SKM-1 treated with dmso at 0.1 percent for 144 hours (cell line): ENCODE measurements at regions not wholly inside any gene's neighbourhood (a gene's known extent, or its start where the extent isn't known, plus 50 kb on each side); places are given as distances from the start of the nearest gene placed in this dataset.
"Not testable (repeated sequence)": the region's sequence is repeated elsewhere in the genome, so short reads cannot be mapped to it uniquely, and the experiment has no call there.

Source experiments
- DNase-seq: peaks from one replicate; lab custom pipeline; 2025; ENCODE audit not compliant: unreplicated experiment; lab: John Stamatoyannopoulos, UW

DNA sequence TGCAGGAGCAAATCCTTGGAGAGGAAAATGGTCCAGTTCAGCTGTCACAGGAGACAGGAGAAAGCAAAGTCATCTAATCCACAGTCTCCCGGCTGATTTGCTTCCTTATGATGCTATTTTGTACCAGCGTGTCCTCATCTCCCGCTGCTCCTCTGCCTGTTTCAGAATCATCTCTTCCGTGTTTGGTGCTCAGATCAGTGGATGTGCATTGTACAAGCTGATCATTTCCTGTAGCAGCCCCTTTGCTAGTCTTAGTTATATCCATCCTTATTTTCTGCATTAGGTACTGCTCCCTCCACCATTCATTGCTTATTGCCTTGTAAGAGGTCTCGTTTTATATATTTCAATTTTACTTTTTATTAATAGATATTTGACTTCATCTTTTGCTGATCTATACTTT is 219.9 kb upstream of the PRSS58 start:
- DNase-seq, result not testable (repeated sequence)

DNA sequence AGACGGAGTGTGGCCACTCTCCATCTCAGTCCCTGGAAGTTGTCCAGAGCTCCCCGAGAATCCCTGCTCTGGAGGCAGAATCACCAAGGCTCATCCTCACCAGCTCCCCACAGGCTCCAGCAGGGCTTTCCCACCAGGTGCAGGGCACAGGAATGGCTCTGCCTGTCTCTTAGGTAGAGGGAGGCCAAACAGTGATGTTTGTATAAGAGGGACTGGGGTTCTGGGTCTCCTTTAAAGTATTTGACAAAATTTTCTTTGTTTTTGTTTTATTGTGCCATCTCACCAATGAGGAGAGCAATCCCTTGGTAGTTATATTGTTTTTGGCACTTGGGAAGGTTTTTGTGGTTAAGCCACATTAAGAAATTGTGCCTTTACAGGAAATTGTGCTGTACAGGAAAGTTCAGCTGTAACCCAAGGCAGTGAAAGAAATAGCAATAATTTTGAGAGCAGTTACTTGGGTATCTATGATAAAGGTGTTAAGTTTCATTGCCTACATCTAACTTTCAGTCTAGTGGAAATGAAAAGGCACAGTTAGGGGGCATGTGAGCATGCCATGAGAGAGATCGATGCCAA is 219.3 kb upstream of the PRSS58 start:
- no peak for DNase-seq

GRCh38 chr7:142476077-142476476 is 218.2 kb upstream of the PRSS58 start:
- DNase-seq, result no peak

- no peak for DNase-seq
Measured at GRCh38 chr7:142471820-142472219, 214.0 kb upstream of the PRSS58 start.

DNA sequence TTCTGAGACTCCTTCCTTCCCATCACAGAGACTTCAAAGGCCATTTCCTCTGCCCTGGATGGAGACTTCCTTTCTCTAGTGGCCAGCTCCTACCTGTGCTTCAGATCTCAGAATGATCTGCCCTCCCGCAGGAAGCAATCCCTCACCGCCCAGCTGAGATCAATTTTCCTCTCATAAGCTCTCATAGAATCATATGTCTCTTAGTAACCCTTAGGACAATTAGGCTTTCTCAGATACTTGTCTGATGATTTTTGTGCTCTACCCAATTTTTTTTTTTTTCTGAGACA is 212.6 kb upstream of the PRSS58 start:
- no peak for DNase-seq

DNA sequence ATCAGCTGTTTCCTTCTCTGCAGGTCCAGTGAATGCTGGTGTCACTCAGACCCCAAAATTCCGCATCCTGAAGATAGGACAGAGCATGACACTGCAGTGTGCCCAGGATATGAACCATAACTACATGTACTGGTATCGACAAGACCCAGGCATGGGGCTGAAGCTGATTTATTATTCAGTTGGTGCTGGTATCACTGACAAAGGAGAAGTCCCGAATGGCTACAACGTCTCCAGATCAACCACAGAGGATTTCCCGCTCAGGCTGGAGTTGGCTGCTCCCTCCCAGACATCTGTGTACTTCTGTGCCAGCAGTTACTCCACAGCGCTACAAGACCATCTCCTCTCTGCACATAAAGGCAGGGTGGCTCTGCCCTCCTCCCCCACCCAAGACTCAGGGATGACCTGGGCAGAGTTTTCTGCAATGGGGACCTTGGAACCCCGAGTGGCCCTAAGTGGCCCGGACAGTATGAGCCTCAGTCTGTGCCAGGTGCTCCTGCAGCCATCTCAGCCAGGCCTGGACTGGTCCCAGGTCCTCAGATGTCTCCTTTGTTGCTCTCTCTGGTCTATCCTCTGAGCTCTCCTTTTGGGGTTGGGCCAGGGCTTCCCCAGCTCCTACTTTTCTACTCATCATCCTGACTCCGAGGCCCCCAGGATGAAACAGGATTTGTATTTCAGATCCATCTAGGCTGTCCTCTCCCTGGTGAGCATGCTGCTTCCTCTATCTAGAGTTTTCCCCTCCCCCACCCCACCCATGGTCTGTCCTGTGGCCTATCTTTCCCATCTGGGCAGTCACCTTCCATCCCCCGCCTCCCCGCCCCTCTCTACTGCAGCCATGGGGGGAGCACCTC is 212.1 kb upstream of the PRSS58 start:
- DNase-seq, result no peak

DNA sequence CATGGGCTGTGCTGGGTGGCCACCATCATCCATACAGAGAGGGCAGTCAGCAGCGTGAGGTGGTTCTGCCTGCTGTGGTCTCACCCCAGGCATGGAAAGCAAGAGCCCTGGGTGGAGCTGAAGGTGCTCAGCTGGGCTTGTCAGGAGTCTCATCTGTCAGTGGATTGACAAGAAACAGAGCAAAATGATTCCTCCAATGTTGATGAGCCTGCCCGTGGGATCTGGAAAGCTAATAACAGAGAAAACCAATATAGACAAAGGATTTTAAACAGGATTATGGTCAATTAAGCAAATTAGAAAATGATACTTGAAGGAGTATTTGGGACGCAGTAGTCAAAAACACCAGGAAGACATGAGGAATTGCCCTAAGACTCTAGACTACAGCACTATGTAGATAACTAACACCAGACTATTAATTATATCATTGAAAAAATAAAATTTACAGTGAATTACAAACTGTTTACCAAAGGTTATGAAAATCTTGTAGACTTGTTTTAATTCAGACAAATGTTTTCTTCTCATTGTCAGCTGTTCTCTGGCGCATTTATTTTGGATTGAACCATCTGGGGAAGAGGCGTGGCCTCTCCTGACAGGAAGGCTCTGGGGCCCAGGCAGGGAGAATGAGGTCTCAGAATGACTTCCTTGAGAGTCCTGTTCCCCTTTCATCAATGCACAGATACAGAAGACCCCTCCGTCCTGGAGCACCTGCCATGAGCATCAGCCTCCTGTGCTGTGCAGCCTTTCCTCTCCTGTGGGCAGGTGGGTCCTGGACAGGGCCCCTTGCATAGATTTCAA is 211.2 kb upstream of the PRSS58 start:
- no peak for DNase-seq

DNA sequence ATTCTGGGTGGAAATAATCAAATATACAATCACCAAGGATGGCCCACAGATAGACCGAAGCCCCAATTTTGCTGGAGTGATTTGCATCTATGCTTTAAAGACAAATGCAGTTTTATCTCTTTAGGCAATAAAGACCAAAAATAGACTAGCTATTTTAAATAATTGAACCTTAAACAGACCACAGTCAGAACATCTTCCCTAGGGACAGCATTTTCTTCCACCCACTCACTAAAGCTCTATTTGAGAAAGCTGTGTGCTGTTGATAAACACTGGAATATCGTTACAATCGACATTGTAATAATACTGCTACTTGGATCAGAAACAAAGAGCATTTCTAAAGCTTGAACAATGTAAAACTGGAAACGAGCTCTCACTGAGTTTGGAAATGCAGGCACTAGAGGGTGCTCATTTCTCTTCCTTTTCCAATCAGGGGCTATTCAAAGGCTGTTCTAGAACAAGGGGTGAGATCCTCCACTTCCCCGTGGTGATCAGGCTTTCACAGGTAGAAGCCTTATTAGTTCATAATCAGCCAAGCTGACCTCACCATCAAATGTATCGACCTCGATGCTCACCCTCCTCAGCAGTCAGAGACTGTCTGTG is 209.3 kb upstream of the PRSS58 start:
- not testable (repeated sequence) for DNase-seq

GRCh38 chr7:142463401-142463850 is 205.6 kb upstream of the PRSS58 start:
- DNase-seq, result no peak

DNA sequence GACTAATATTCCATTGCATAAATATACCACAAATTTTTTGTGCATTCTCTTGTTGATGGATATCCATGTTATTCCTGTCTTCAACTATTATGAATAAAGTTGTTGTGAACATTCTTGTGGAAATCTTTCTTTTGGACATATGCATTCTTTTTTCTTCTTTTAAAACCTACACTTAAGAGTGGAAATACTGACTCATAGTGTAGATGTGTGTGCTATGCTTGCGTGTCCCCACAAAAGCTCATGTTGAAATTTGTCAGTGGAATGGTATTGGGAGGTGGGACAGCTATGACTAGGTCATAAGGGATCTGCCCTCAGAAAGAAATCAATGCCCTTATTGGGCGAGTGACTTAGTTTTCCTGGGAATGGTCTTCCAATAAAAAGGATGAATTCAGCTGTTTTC is 203.6 kb upstream of the PRSS58 start:
- no peak for DNase-seq

DNA sequence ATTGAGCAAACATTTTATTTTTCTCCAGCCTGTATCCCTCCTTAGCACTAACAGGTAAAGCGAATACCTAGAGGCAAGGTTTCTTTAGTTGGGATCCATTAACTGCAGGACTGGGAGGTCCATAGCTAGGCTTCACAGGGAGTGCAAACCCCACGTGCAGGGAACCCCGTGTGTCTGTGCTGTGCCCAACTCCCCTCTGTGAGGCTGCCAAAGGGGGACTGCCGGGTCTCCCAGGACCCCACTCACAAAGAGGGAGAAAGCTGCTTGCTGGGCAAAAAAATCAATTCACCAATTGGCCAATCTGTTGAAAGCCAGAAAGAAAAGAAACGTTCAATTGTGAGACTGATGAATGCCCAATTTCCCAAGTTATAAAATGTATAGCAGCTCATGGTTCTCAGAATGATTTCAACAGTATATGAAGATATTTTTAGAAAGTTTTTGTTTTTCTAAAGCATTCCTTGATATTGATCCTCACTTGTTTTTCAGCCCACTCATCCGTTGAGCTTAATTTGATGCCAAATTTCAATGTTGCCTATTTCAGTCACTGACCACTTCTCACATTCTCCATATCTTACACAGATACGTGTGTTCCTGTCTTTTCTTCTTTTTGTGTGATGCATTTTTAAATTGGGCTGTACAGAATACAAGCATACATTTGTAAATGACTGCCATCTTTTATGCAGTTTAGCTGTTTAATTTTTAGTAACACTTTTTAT is 202.7 kb upstream of the PRSS58 start:
- no peak for DNase-seq

DNA sequence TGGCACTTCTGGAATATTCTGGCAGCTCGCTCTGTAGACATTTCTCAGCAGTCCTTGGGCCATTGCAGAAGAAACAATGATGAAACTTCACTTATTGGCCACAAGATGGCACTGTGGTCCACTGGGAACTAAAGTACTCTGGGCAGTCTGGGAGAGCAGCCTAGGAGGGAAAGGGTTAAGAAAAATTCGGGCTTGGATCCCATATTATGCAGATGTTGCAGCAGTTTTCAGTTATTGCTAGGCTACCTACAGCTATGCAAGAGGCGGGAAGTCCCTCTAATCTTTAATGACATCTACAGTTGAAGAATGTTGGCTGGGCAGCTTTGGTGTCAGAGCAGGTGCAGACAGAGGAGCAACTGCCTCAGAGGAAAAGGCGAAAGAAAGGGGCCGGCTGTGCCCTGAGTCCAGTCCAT is 201.7 kb upstream of the PRSS58 start:
- DNase-seq, result peak; percentile 53

DNA sequence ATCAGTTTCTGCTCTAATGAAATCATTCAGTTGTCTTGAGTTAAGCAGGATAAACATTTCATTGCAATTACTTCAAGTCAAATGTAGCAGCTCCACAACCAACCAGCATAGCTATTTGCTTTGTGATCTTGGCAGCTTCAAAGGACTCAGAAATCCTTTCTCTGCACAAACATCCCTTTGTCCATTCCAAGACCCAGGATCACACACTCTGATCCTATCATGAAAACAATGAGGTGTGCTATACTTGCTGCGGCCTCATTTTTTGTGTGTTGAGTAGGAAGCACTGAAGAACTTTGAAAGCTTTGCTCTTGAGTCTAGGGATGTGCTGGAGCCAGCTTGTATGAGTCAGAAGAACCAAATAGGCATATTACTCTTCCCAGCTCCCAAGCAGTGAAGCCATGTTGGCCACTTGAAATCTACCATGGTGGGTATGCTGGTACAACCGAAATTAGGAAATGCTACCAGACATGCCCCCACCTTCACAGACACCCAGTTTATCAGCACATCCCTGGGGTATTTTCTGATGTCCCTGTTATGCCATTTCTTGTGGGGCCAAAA is 199.4 kb upstream of the PRSS58 start:
- no peak for DNase-seq

DNA sequence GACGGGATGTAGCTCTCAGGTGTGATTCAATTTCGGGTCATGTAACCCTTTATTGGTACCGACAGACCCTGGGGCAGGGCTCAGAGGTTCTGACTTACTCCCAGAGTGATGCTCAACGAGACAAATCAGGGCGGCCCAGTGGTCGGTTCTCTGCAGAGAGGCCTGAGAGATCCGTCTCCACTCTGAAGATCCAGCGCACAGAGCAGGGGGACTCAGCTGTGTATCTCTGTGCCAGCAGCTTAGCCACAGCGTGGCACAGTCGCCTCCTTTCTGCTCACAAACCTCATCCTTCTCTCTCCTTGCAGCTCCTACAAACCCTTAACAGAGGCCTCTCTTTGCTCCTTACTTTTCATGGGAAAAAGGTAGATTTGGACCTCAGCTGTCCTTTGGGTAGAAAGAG is 197.5 kb upstream of the PRSS58 start:
- no peak for DNase-seq

DNA sequence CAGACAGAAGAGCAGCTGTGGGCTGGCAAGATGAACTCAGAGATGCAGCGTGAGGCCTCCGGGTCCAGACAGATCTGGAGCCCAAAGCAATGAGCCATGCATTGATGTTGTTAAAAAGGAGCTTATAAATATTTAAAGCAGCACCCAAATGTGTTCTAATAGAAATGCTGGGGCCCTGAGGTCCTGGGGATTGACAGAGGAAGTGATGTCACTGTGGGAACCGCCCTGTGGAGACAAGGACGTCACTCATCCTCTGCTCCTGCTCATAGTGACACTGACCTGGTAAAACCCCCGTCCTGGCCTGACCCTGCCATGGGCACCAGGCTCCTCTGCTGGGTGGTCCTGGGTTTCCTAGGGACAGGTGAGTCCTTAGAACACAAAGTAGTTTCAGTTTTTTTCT is 197.0 kb upstream of the PRSS58 start:
- no peak for DNase-seq

DNA sequence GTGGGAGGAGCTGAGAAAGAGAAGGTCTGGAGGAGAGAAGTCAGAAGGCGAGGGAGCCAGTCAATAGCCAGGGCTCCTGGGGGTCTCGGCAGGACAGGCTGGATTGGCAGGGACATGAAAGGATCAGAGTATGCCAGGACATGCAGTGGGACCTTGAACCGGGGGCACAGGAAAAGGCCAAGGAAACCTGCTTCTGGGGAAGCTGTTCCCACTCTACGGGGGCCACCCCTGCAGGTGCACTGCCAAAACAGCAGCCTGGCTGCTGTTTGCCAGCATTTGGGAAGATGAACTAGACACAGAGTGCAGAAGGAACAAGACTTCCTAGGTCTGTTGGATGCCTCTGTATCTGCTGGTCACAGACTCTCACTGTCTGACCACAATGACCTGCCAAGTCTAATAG is 194.9 kb upstream of the PRSS58 start:
- no peak for DNase-seq

DNA sequence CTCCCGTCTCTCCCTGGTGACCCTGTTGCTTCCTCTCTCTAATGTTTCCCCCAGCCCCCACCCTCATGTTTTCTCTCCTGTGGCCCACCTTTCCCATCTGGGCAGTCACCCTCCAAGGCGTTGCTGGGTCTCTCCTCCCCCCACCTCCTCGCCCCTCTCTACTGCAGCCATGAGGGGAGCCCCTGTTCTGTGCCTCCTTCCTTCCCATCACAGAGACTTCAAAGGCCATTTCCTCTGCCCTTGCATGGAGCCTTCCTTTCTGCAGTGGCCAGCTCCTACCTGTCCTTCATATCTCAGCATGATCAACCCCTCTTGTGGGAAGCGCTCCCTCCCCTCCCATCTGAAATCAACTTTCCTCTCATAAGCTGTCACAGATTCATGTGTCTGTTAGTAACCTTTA is 194.0 kb upstream of the PRSS58 start:
- DNase-seq, result no peak

- DNase-seq, result no peak
Measured at GRCh38 chr7:142451296-142451695, 193.4 kb upstream of the PRSS58 start.

DNA sequence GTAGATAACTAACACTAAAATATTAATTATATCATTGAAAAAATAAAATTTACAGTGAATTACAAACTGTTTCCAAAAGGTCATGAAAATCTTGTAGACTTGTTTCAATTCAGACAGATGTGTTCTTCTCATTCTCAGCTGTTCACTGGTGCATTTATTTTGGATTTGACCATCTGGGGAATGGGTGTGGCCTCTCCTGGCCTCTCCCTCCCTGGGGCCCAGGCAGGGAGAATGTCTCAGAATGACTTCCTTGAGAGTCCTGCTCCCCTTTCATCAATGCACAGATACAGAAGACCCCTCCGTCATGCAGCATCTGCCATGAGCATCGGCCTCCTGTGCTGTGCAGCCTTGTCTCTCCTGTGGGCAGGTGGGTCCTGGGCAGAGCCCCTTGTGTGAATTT is 192.8 kb upstream of the PRSS58 start:
- DNase-seq, result no peak

GRCh38 chr7:142450206-142450605 is 192.3 kb upstream of the PRSS58 start:
- no peak for DNase-seq

- not testable (repeated sequence) for DNase-seq
Measured at GRCh38 chr7:142448857-142449256, 191.0 kb upstream of the PRSS58 start.
